MM.1S (cell line): ENCODE measurements at regions not wholly inside any gene's neighbourhood (a gene's known extent, or its start where the extent isn't known, plus 50 kb on each side); places are given as distances from the start of the nearest gene placed in this dataset.
"Not testable (repeated sequence)": the region's sequence is repeated elsewhere in the genome, so short reads cannot be mapped to it uniquely, and the experiment has no call there.

Experiments used
- DNase-seq: peaks from one replicate; pipeline ENCODE4 v3.0.0-alpha.2; 2015
- H2AFZ ChIP-seq: fragments of 300-600 bp; sonication (generic); 2 replicates; pipeline ENCODE4 v1.6.0; 2016; ENCODE audit warnings: antibody characterized with exemption, low read length
- H3F3A ChIP-seq: fragments of 300-600 bp; sonication (generic); 2 replicates; pipeline ENCODE4 v1.6.1; 2016; ENCODE audit warnings: mild to moderate bottlenecking, antibody characterized with exemption, low read length, moderate library complexity, mixed read lengths; ENCODE audit not compliant: insufficient read depth
- H3K27ac ChIP-seq: fragments of 300-600 bp; sonication (generic); 2 replicates; pipeline ENCODE4 v1.5.1; 2016; ENCODE audit warnings: mild to moderate bottlenecking, low read length
- H3K27me3 ChIP-seq: fragments of 300-600 bp; sonication (generic); replicated peaks from 2 replicates; pipeline ENCODE4 v1.6.0; 2016; ENCODE audit warnings: low read length; ENCODE audit not compliant: insufficient read depth
- H3K36me3 ChIP-seq: fragments of 300-600 bp; sonication (generic); replicated peaks from 2 replicates; pipeline ENCODE4 v1.6.1; 2016; ENCODE audit warnings: mild to moderate bottlenecking, low read length, mixed read lengths; ENCODE audit not compliant: insufficient read depth
- H3K4me1 ChIP-seq: fragments of 300-600 bp; sonication (generic); 2 replicates; pipeline ENCODE4 v1.6.1; 2016; ENCODE audit warnings: low read length, mixed read lengths
- H3K4me2 ChIP-seq: fragments of 300-600 bp; sonication (generic); 2 replicates; pipeline ENCODE4 v1.6.0; 2016; ENCODE audit warnings: low read depth, low read length
- H3K4me3 ChIP-seq: fragments of 300-600 bp; sonication (generic); 2 replicates; pipeline ENCODE4 v1.5.1; 2016; ENCODE audit warnings: low read length, mixed read lengths
- H3K79me2 ChIP-seq: fragments of 300-600 bp; sonication (generic); 2 replicates; pipeline ENCODE4 v1.6.1; 2016; ENCODE audit warnings: mixed run types, low read length, mixed read lengths
- H3K9ac ChIP-seq: fragments of 300-600 bp; sonication (generic); 2 replicates; pipeline ENCODE4 v1.6.1; 2016; ENCODE audit warnings: low read length, mixed read lengths
- H3K9me2 ChIP-seq: fragments of 300-600 bp; sonication (generic); replicated peaks from 2 replicates; pipeline ENCODE4 v1.6.1; 2016; ENCODE audit warnings: mild to moderate bottlenecking, low read length, mixed read lengths; ENCODE audit not compliant: insufficient read depth
- H3K9me3 ChIP-seq: fragments of 300-600 bp; sonication (generic); replicated peaks from 2 replicates; pipeline ENCODE4 v1.6.1; 2016; ENCODE audit warnings: mild to moderate bottlenecking, low read length, mixed read lengths; ENCODE audit not compliant: insufficient read depth
- H4K20me1 ChIP-seq: fragments of 300-600 bp; sonication (generic); 2 replicates; pipeline ENCODE4 v1.6.1; 2016; ENCODE audit warnings: mild to moderate bottlenecking, low read length, moderate library complexity, mixed read lengths; ENCODE audit not compliant: insufficient read depth
- EZH2 ChIP-seq: fragments of 300-600 bp; sonication (generic); optimal IDR thresholded peaks from 2 replicates; pipeline ENCODE3; 2017; ENCODE audit warnings: low read depth, mild to moderate bottlenecking, antibody characterized with exemption, low read length, mixed read lengths
- EZH2phosphoT487 ChIP-seq: fragments of 300-600 bp; sonication (generic); IDR thresholded peaks from 2 replicates; pipeline ENCODE4 v1.6.1; 2018; ENCODE audit warnings: antibody characterized with exemption, low read length
- TF ChIP-seq, protein P1 (sequence below): fragments of 300-600 bp; sonication (generic); IDR thresholded peaks from 2 replicates; pipeline ENCODE4 v1.5.1; 2016; ENCODE audit warnings: antibody characterized with exemption, low read length, mixed read lengths

DNA sequence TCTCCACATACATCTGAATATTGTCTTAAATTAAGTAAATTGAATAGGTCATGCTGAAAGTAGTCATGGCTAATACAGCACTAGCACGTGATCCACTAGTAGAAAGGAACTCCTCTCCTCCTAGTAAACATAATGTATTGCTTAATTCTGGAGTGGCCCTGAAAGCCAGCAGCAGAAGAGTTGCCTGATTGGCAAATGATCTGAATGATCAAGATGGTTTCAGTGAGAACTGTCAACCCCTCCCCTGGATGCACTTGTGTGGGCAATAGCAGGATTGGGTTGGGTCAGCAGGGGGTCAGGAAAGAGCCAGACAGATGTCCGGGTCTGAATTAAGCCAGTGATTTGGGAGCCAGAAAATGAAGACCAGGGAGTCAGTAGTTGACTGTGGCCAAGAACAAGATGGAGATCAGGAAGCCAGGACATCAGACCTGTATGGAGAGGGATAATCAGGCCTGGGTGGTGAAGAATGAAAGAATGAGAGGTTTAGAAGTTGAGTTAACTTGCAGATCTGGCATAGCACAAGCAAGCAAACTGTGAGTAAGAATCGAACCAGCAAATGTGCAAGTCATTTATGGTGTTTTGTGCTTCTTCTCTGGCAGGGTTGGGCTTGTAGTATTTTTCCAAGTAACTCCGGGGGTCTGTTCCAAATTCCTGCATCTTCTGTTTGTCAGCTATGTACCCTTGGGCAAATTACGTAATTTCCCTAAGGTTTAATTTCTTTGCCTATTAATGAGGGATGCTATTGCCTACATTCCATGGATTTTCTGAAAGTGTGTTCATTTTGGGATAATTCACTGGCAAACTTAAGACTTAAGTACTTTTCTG lies 304.9 kb downstream of the CD109 start:
- H3K79me2 ChIP-seq, result no peaks in the 10 kb centered on the region
- no peak overlapping the region for H3K4me2 ChIP-seq
- H3K4me3 ChIP-seq, result no peak overlapping the region
- no peaks in the 10 kb centered on the region for H3K9me3 ChIP-seq
- H4K20me1 ChIP-seq, result no peaks in the 10 kb centered on the region
- TF ChIP-seq EZH2phosphoT487 (no peak), EZH2 (no peak)
- TF ChIP-seq, protein P1, sequence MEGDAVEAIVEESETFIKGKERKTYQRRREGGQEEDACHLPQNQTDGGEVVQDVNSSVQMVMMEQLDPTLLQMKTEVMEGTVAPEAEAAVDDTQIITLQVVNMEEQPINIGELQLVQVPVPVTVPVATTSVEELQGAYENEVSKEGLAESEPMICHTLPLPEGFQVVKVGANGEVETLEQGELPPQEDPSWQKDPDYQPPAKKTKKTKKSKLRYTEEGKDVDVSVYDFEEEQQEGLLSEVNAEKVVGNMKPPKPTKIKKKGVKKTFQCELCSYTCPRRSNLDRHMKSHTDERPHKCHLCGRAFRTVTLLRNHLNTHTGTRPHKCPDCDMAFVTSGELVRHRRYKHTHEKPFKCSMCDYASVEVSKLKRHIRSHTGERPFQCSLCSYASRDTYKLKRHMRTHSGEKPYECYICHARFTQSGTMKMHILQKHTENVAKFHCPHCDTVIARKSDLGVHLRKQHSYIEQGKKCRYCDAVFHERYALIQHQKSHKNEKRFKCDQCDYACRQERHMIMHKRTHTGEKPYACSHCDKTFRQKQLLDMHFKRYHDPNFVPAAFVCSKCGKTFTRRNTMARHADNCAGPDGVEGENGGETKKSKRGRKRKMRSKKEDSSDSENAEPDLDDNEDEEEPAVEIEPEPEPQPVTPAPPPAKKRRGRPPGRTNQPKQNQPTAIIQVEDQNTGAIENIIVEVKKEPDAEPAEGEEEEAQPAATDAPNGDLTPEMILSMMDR, result no peak
- H2AFZ ChIP-seq, result no peak overlapping the region
- no peak overlapping the region for H3K27ac ChIP-seq
- no peaks in the 10 kb centered on the region for H3K4me1 ChIP-seq
- no peak for DNase-seq
- no peaks in the 10 kb centered on the region for H3K9me2 ChIP-seq
- H3K27me3 ChIP-seq, result no peaks in the 10 kb centered on the region
- no peak overlapping the region for H3K9ac ChIP-seq
- H3F3A ChIP-seq, result no peaks in the 10 kb centered on the region
- no peaks in the 10 kb centered on the region for H3K36me3 ChIP-seq

GRCh38 chr6:73990609-73991238 lies 294.7 kb downstream of the CD109 start:
- H3F3A ChIP-seq, H3K4me3 ChIP-seq, H3K27ac ChIP-seq, H3K4me1 ChIP-seq, H3K4me2 ChIP-seq, DNase-seq, H3K9me2 ChIP-seq, H3K36me3 ChIP-seq, H4K20me1 ChIP-seq, H3K9me3 ChIP-seq, H3K79me2 ChIP-seq, H2AFZ ChIP-seq, H3K27me3 ChIP-seq, H3K9ac ChIP-seq: not testable (repeated sequence)

DNA sequence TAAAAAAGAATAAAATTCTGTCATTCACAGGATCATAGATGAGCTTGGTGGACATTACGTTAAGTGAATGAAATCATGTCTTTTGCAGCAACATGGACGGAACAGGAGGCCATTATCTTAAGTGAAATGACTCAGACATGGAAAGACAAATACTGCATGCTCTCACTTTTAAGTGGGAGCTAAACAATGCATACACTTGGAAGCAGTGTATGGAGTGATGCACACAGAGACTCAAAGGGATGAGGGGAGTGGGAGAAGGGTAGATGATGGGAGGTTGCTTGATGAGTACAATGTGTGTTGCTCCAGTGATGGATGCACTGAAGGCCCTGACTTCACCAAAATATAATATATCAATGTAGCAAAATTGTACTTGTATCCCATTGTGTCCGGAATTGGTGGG lies 293.4 kb downstream of the CD109 start:
- TF ChIP-seq, protein P1, result no peak
- TF ChIP-seq EZH2phosphoT487 (no peak), EZH2 (no peak)
- Histone ChIP-seq H3K36me3 (no peaks in the 10 kb centered on the region), H3K27ac (no peak overlapping the region), H3K9ac (no peak overlapping the region), H3K4me1 (no peaks in the 10 kb centered on the region), H3K9me2 (no peaks in the 10 kb centered on the region), H3F3A (no peaks in the 10 kb centered on the region), H4K20me1 (no peaks in the 10 kb centered on the region), H3K9me3 (no peaks in the 10 kb centered on the region), H3K79me2 (no peaks in the 10 kb centered on the region), H3K4me3 (no peak overlapping the region), H3K27me3 (no peaks in the 10 kb centered on the region), H3K4me2 (no peak overlapping the region), H2AFZ (no peak overlapping the region)
- no peak for DNase-seq

DNA sequence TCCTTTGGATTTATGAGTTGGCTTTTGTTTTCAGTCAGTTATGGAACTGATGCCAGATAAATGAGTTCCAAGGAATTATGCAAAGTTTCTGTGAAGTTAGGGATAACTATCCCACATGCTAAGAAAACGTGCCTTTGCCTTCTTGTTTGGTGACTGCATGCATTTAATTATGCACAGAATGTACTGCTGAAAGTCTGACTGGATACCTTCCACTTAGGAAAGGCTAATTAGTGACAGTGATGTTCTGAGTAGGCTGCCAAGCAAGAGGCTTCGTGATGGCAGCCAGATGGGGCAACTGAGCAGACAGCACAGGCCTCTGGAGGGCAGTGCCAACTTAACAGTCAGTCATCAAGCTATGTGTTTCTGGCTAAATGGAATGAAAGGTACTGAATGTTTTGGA lies 289.9 kb downstream of the CD109 start:
- H3K4me2 ChIP-seq, result no peak overlapping the region
- no peak overlapping the region for H2AFZ ChIP-seq
- H4K20me1 ChIP-seq, result no peaks in the 10 kb centered on the region
- H3K27ac ChIP-seq, result no peak overlapping the region
- no peaks in the 10 kb centered on the region for H3K9me2 ChIP-seq
- H3K4me3 ChIP-seq, result no peak overlapping the region
- TF ChIP-seq EZH2phosphoT487 (no peak), EZH2 (no peak)
- TF ChIP-seq, protein P1, result no peak
- H3K9ac ChIP-seq, result no peak overlapping the region
- H3F3A ChIP-seq, result no peaks in the 10 kb centered on the region
- no peak for DNase-seq
- no peaks in the 10 kb centered on the region for H3K27me3 ChIP-seq
- no peaks in the 10 kb centered on the region for H3K79me2 ChIP-seq
- H3K4me1 ChIP-seq, result no peaks in the 10 kb centered on the region
- H3K36me3 ChIP-seq, result no peaks in the 10 kb centered on the region
- H3K9me3 ChIP-seq, result no peaks in the 10 kb centered on the region
